ENCODE measurements at regions not wholly inside any gene's neighbourhood (a gene's known extent, or its start where the extent isn't known, plus 50 kb on each side); places are given as distances from the start of the nearest gene placed in this dataset.
"Not testable (repeated sequence)": the region's sequence is repeated elsewhere in the genome, so short reads cannot be mapped to it uniquely, and the experiment has no call there.

GRCh38 chr5:90097082-90097477 is 312.5 kb downstream of the CETN3 start:
- in situ Hi-C loops (cut with HindIII; ENCODE audit: low sequenced_read_pairs), result no loop called here
- DNase-seq (ENCODE audit: low read depth, low spot score), result no peak
- H3K4me3 ChIP-seq (ENCODE audit: low read depth, low read length), result no peak overlapping the region
- TF ChIP-seq CTCF (IDR thresholded peaks at IDR 0.05; ENCODE audit: low read depth, low read length), result no peak

- no peak for TF ChIP-seq CTCF (IDR thresholded peaks at IDR 0.05; ENCODE audit: low read depth, low read length)
- in situ Hi-C loops (cut with HindIII; ENCODE audit: low sequenced_read_pairs), result no loop called here
- no peak overlapping the region for H3K4me3 ChIP-seq (ENCODE audit: low read depth, low read length)
- peak; percentile 78 for DNase-seq (ENCODE audit: low read depth, low spot score)
These were observed 313.0 kb downstream of the CETN3 start for GRCh38 chr5:90096415-90097081.

GRCh38 chr5:90095292-90096060 is 314.1 kb downstream of the CETN3 start:
- in situ Hi-C loops (cut with HindIII; ENCODE audit: low sequenced_read_pairs), result no loop called here
- no peak overlapping the region for H3K4me3 ChIP-seq (ENCODE audit: low read depth, low read length)

GRCh38 chr5:90093751-90094485 is 315.6 kb downstream of the CETN3 start:
- no peak overlapping the region for H3K4me3 ChIP-seq (ENCODE audit: low read depth, low read length)
- TF ChIP-seq CTCF (IDR thresholded peaks at IDR 0.05; ENCODE audit: low read depth, low read length), result no peak
- DNase-seq (ENCODE audit: low read depth, low spot score), result no peak
- in situ Hi-C loops (cut with HindIII; ENCODE audit: low sequenced_read_pairs), result no loop called here

More at GRCh38 chr5:90095292-90096060, 314.1 kb downstream of the CETN3 start:
- peak; percentile 20 for DNase-seq (ENCODE audit: low read depth, low spot score)
- TF ChIP-seq CTCF (IDR thresholded peaks at IDR 0.05; ENCODE audit: low read depth, low read length), result no peak

GRCh38 chr5:90092734-90093133 is 316.8 kb downstream of the CETN3 start:
- no peak overlapping the region for H3K4me3 ChIP-seq (ENCODE audit: low read depth, low read length)
- TF ChIP-seq CTCF (IDR thresholded peaks at IDR 0.05; ENCODE audit: low read depth, low read length), result no peak
- in situ Hi-C loops (cut with HindIII; ENCODE audit: low sequenced_read_pairs), result no loop called here
- DNase-seq (ENCODE audit: low read depth, low spot score), result no peak

GRCh38 chr5:90084342-90084741 is 325.2 kb downstream of the CETN3 start:
- in situ Hi-C loops (cut with HindIII; ENCODE audit: low sequenced_read_pairs), result no loop called here
- no peak overlapping the region for H3K4me3 ChIP-seq (ENCODE audit: low read depth, low read length)
- TF ChIP-seq CTCF (IDR thresholded peaks at IDR 0.05; ENCODE audit: low read depth, low read length), result no peak
- no peak for DNase-seq (ENCODE audit: low read depth, low spot score)

GRCh38 chr5:90073026-90073570 is 336.5 kb downstream of the CETN3 start:
- DNase-seq (ENCODE audit: low read depth, low spot score); in situ Hi-C loops (cut with HindIII; ENCODE audit: low sequenced_read_pairs); H3K4me3 ChIP-seq (ENCODE audit: low read depth, low read length): not testable (repeated sequence)
